GM12875 (cell line): ENCODE measurements at regions not wholly inside any gene's neighbourhood (a gene's known extent, or its start where the extent isn't known, plus 50 kb on each side); places are given as distances from the start of the nearest gene placed in this dataset.

Experiments
- H3K4me3 ChIP-seq: one replicate; pipeline ENCODE4 v1.5.1; 2011; ENCODE audit warnings: low read depth, low read length, control low read depth
- TF ChIP-seq, protein P1 (sequence below): IDR thresholded peaks from 2 replicates; pipeline ENCODE4 v1.5.1; 2011; ENCODE audit warnings: low read depth, mild to moderate bottlenecking, control low read depth, inconsistent platforms, low read length, moderate library complexity, borderline replicate concordance; ENCODE audit not compliant: insufficient read depth

DNA sequence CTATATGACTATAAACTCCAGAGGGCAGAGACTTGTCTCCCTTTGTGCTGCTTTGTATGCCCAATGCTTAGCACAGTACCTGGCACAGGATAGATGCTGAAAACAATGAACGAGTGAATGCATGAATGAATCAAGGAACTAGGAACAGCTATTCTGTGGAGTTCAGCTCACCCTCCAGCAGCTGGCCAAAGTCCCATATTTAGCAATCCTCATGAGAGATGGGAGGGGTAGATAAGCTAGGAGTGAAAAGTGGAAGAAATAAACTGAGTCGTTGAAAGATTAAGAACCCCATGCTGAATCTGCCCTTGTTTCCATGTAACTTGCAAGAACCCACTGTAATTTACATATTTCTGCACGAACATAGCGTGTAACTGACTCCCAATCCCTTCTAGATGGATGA lies 106.5 kb downstream of the MAFB start:
- TF ChIP-seq, protein P1, sequence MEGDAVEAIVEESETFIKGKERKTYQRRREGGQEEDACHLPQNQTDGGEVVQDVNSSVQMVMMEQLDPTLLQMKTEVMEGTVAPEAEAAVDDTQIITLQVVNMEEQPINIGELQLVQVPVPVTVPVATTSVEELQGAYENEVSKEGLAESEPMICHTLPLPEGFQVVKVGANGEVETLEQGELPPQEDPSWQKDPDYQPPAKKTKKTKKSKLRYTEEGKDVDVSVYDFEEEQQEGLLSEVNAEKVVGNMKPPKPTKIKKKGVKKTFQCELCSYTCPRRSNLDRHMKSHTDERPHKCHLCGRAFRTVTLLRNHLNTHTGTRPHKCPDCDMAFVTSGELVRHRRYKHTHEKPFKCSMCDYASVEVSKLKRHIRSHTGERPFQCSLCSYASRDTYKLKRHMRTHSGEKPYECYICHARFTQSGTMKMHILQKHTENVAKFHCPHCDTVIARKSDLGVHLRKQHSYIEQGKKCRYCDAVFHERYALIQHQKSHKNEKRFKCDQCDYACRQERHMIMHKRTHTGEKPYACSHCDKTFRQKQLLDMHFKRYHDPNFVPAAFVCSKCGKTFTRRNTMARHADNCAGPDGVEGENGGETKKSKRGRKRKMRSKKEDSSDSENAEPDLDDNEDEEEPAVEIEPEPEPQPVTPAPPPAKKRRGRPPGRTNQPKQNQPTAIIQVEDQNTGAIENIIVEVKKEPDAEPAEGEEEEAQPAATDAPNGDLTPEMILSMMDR, result no peak
- H3K4me3 ChIP-seq, result no peak overlapping the region

DNA sequence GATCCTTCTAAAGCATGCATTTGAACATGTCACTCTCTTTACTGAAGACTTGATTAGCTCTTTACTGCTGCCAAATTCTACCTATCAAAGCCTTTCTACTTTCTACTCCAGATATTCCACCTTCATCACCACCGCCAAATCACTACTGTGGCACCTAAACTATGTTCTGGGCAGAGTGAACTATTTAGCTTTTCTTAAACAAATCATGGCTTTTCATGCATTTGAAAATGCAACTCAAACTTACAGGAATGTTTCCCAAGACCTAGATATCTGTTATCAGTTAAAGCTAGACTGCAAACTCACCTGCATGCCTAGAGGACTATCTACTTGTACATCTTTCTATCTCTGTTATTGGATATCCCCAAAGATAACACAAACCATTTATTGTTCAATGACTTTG lies 109.3 kb downstream of the MAFB start:
- TF ChIP-seq, protein P1, result no peak
- no peak overlapping the region for H3K4me3 ChIP-seq

DNA sequence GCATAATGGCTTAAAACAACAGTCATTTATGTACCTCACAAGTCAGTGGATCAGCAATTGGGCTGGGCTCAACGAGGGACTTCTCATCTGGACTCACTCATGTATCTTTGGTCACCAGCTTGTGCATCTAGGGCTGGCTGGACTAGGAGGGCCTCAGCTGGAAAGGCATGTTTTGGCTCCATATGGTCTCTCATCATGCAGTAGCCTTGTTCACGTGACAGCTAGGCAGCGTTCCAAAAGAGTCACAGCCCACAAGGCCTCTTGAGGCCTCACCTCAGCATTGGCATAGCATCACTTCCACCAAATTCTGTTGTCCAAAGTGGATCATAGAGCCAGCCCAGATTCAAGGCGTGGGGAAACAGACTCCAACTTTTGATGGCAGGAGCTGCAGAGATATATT lies 110.1 kb downstream of the MAFB start:
- H3K4me3 ChIP-seq, result no peak overlapping the region

DNA sequence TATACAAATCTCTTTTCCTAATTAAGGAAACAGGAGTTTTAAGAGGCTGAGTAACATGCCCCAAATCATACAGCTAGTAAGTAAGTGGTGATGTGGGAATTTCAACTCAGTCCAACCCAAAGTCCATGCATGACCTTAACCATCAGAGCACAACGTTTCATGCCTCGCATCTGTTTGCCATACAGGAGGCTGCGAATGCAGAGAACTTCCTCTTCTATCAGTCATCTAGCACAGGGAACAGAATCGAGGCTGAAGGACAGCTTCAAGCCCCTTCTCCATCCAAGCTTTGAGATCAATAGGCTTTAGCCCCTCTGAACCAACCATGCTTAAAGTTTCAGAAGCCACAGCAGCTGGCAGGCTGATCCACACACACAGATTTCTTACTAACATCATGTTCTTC lies 113.2 kb downstream of the MAFB start:
- H3K4me3 ChIP-seq, result no peak overlapping the region
- TF ChIP-seq, protein P1, result no peak

More for the DNA sequence above, 110.1 kb downstream of the MAFB start:
- TF ChIP-seq, protein P1, result no peak

DNA sequence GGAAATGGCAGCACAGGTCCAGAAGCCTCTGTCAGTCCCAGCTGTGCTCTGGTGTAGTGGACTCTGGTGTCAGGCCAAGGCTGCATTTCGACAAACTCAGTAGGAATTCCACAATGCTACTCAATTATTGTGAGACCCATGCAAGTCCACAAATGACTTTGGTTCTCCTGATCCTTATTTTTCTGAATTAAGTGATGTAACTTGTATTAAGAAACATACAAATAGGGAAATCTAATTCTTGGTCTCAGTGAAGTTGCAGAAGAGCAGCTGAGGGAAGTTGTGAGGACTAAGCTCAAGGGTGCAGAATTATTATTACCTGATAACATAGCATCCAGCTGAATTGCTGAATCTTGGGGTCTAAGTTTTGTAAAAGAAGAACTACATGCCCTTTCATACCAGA lies 116.8 kb downstream of the MAFB start:
- H3K4me3 ChIP-seq, result no peak overlapping the region
- TF ChIP-seq, protein P1, result no peak

DNA sequence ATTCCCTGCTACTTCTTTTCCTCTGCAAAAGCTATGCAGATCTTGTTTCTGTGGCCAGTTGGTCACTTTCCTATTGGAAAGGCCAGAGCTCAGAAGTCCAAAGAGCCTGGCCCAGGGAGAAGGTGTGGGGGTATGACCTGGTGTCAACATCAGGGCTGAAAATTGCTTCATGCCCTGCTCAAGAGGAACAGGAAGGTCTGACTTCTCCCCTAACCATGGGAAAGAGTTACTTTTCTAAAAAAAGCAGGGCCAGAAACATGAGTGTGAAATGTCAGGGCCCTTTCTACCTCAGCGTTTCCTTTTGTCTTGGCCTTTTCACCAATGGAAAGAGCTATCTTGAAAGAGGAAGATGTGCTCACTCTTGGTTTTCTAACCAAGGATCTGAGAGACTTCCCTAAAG lies 117.4 kb downstream of the MAFB start:
- no peak overlapping the region for H3K4me3 ChIP-seq
- TF ChIP-seq, protein P1, result no peak

DNA sequence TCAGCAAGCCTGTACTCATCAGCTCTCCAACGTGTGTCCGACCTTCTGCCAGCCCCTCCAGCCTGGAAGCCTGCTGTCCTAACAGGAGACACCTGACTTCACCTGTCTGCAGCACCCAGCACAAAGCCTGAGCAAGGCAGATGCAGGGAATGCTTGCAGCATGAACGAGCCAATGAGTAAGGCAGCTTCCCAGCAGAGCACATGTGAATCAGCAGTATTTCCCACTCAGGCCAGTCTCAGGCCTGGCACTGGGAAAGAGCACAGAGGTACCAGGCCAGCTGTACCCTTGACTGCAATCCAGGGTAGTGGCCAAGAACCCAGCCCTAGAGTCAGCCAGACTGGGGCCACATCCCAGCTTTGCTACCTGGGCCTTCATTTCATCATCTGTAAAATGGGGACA lies 120.8 kb downstream of the MAFB start:
- no peak overlapping the region for H3K4me3 ChIP-seq
- TF ChIP-seq, protein P1, result no peak
